ENCODE measurements at regions not wholly inside any gene's neighbourhood (a gene's known extent, or its start where the extent isn't known, plus 50 kb on each side); places are given as distances from the start of the nearest gene placed in this dataset.

DNA sequence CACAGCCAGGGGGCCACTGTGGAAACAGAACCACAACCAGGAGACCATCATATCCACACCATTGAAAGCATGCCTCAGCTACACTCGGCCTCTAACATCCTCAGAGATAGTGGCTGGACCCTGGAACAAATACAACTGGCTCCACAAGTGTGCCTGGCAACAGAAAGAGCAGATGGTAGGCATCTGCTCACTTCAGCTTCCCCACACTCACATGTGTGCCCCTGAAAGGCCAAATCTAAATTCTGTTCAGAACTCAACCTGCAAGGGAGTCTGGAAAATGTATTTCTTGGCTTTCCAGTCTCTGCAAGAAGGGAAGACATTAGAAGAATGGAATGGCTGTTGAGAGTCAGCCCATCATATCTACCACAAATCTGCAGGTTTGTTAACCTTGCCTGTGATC, 54.7 kb upstream of the CTNNB1 start:
- H3K27ac ChIP-seq (ENCODE audit: control insufficient read depth, insufficient read depth, low read length): no peak overlapping the region
- TF ChIP-seq, protein P1, sequence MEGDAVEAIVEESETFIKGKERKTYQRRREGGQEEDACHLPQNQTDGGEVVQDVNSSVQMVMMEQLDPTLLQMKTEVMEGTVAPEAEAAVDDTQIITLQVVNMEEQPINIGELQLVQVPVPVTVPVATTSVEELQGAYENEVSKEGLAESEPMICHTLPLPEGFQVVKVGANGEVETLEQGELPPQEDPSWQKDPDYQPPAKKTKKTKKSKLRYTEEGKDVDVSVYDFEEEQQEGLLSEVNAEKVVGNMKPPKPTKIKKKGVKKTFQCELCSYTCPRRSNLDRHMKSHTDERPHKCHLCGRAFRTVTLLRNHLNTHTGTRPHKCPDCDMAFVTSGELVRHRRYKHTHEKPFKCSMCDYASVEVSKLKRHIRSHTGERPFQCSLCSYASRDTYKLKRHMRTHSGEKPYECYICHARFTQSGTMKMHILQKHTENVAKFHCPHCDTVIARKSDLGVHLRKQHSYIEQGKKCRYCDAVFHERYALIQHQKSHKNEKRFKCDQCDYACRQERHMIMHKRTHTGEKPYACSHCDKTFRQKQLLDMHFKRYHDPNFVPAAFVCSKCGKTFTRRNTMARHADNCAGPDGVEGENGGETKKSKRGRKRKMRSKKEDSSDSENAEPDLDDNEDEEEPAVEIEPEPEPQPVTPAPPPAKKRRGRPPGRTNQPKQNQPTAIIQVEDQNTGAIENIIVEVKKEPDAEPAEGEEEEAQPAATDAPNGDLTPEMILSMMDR (optimal IDR thresholded peaks at IDR 0.05 in 1 of 3, IDR thresholded peaks at IDR 0.05 in 1 of 3, conservative IDR thresholded peaks at IDR 0.05 in 1 of 3; ENCODE audit: extremely low read depth in 1 of 3, insufficient read depth in 2 of 3, low read length in 3 of 3): no peak
- no peak for TF ChIP-seq EZH2 (IDR thresholded peaks at IDR 0.05; ENCODE audit: low read length)
- H3K79me2 ChIP-seq (ENCODE audit: control insufficient read depth, insufficient read depth, low read length): no peaks in the 10 kb centered on the region
- DNase-seq (ENCODE audit: low read depth, low spot score): no peak
- no peak overlapping the region for H3K9ac ChIP-seq (ENCODE audit: control insufficient read depth, extremely low read depth, insufficient read depth, low read length)
- no peak for FAIRE-seq
- H3K36me3 ChIP-seq (ENCODE audit: control insufficient read depth in 2 of 2, extremely low read depth in 1 of 2, insufficient read depth in 2 of 2, low read length in 2 of 2): no peaks in the 10 kb centered on the region
- no peak overlapping the region for H3K4me2 ChIP-seq (ENCODE audit: control insufficient read depth, extremely low read depth, insufficient read depth, low read depth, low read length)
- no peaks in the 10 kb centered on the region for H3K9me1 ChIP-seq (ENCODE audit: control insufficient read depth, extremely low read depth, insufficient read depth, low read length)
- no peaks in the 10 kb centered on the region for H3K4me1 ChIP-seq (ENCODE audit: control insufficient read depth, extremely low read depth, insufficient read depth, low read length)
- no peaks in the 10 kb centered on the region for H3K27me3 ChIP-seq (ENCODE audit: control insufficient read depth, extremely low read depth, insufficient read depth, low read length)
- H4K20me1 ChIP-seq (ENCODE audit: control insufficient read depth, extremely low read depth, insufficient read depth, low read length): no peaks in the 10 kb centered on the region
- no peak overlapping the region for H3K4me3 ChIP-seq (ENCODE audit: control insufficient read depth in 2 of 3, extremely low read depth in 1 of 3, insufficient read depth in 2 of 3, low read depth in 1 of 3, low read length in 3 of 3)
- no peak overlapping the region for H2AFZ ChIP-seq (ENCODE audit: control insufficient read depth, low read length)
- no peaks in the 10 kb centered on the region for H3K9me3 ChIP-seq (ENCODE audit: control insufficient read depth, low read depth, low read length)
- dilution Hi-C loops (cut with MboI; ENCODE audit: extremely low pct_ligation_motif_present, low sequenced_read_pairs): no loop called here

DNA sequence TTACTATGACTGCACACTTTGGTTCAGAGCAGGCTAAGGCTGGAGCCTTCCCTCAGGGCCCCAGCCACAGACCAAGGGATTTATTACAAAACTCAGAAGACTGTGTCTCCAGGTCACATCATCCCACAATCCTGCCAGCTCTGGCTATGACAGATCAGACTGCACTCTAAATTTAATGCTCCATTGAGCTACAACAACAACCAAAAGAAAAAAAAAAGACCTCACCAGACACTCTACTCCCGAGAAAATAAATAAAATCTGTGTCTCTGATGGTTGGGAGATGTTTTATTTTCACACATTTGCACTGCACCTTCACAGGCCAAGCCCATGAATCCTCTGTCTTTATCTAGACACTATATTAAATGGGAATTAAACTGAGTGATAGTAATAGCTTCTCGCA, 50.8 kb upstream of the CTNNB1 start:
- Histone ChIP-seq H4K20me1 (ENCODE audit: control insufficient read depth, extremely low read depth, insufficient read depth, low read length) (no peaks in the 10 kb centered on the region), H3K36me3 (ENCODE audit: control insufficient read depth in 2 of 2, extremely low read depth in 1 of 2, insufficient read depth in 2 of 2, low read length in 2 of 2) (no peaks in the 10 kb centered on the region), H3K9me3 (ENCODE audit: control insufficient read depth, low read depth, low read length) (no peaks in the 10 kb centered on the region), H3K4me3 (ENCODE audit: control insufficient read depth in 2 of 3, extremely low read depth in 1 of 3, insufficient read depth in 2 of 3, low read depth in 1 of 3, low read length in 3 of 3) (no peak overlapping the region), H3K9ac (ENCODE audit: control insufficient read depth, extremely low read depth, insufficient read depth, low read length) (no peak overlapping the region), H3K4me1 (ENCODE audit: control insufficient read depth, extremely low read depth, insufficient read depth, low read length) (no peaks in the 10 kb centered on the region), H3K9me1 (ENCODE audit: control insufficient read depth, extremely low read depth, insufficient read depth, low read length) (no peaks in the 10 kb centered on the region), H2AFZ (ENCODE audit: control insufficient read depth, low read length) (no peak overlapping the region), H3K27ac (ENCODE audit: control insufficient read depth, insufficient read depth, low read length) (no peak overlapping the region), H3K79me2 (ENCODE audit: control insufficient read depth, insufficient read depth, low read length) (no peaks in the 10 kb centered on the region), H3K27me3 (ENCODE audit: control insufficient read depth, extremely low read depth, insufficient read depth, low read length) (no peaks in the 10 kb centered on the region), H3K4me2 (ENCODE audit: control insufficient read depth, extremely low read depth, insufficient read depth, low read depth, low read length) (no peak overlapping the region)
- FAIRE-seq (peak; percentile 13), DNase-seq (ENCODE audit: low read depth, low spot score) (no peak)
- no peak for TF ChIP-seq EZH2 (IDR thresholded peaks at IDR 0.05; ENCODE audit: low read length)
- TF ChIP-seq, protein P1 (optimal IDR thresholded peaks at IDR 0.05 in 1 of 3, IDR thresholded peaks at IDR 0.05 in 1 of 3, conservative IDR thresholded peaks at IDR 0.05 in 1 of 3; ENCODE audit: extremely low read depth in 1 of 3, insufficient read depth in 2 of 3, low read length in 3 of 3): no peak
- dilution Hi-C loops (cut with MboI; ENCODE audit: extremely low pct_ligation_motif_present, low sequenced_read_pairs): no loop called here

Data from keratinocyte (primary cell).